Dermis microvascular lymphatic vessel endothelial cell (primary cell): ENCODE measurements at regions not wholly inside any gene's neighbourhood (a gene's known extent, or its start where the extent isn't known, plus 50 kb on each side); places are given as distances from the start of the nearest gene placed in this dataset.
A peak's percentile ranks its signal among the peaks of the same experiment; 100 is the strongest.

Source experiments
- DNase-seq, 2 donors: peaks; one replicate each; pipeline versions ENCODE4 v3.0.0 to v3.0.0-alpha.2; 2010; ENCODE audit warnings: low read depth in 2 of 2

DNA sequence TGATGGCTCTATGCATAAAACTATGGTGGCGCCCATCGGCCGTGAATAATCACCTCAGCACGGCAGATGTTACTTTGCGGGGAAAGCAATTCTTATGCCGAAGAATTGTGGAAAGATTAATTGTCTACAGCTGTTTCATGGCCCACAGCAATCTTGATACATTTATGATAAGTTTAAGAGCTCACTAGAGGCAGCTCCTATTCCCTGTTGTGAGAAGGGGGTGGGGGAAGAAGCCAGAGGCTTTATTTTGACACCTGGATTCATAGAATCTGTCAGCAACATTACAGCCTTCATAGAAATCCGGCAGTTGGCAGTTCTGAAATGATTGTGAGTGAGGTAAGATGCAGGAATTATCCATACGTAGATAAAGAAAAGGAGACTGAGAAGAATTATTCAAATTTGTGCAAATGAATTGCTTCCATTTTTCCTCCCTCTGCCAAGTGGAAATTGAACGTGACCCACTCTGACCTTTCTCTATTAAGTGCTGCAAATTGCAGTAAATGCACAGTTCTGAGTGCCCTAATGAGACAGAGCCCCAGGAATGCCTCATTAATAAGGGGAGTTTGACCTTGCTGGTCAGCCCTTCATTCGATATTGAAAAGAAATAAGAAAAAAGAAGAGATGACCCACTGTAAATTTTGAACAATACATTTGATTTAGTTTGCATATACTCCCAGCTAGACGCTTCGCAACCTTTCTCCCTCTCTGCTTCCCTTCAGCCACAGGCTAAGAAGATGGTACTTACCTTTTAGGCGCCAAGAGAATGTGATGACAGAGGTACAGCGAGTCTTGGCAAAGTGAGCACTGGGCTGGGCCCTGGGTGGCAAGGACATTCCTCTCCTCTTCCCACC is 188.8 kb downstream of the GPAT3 start:
- no peak for DNase-seq

DNA sequence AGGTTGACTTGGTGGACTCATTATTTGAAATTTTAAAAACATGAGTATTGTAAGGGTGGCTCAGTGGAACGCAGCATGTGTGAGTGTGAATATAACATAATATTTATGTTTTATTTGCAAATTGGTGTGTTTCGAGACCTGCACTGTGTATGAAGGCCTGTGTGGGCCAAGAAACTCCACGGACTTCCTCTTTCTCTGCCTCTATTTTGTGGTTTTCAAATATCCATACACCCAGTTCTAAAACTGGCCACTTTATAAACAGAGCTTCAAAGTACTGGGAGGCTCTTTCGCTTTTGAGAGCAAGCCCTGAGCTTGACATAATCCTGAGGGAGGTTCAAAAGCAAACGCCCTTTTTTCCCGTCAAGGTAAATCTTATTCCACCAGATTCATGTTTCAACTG is 187.7 kb downstream of the GPAT3 start:
- DNase-seq = no peak

DNA sequence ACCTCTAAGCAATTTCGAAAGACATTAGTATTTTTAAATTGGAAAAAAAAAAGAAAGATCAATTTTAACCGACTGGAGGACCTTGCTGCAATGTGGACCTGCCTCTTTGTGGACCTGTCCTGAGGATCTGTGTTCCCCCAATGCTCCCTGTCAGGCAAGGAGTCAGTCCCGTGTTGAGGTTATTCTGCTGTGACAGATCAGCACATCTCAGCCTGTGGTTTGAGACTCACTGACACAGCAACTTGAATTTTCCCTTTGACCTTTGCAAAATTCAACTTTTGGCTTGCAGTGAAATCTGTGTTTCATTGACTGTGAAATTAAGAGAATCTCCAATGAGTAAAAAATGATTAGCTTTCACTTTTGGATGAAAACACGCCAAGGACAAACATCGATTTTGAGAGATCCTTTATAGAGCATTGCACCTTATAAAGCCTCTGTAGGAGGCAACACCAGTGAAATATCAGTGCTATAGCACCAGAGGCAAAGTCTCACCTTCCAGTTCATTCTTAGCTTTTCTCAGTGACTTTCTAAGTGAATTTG is 186.9 kb downstream of the GPAT3 start:
- no peak for DNase-seq

DNA sequence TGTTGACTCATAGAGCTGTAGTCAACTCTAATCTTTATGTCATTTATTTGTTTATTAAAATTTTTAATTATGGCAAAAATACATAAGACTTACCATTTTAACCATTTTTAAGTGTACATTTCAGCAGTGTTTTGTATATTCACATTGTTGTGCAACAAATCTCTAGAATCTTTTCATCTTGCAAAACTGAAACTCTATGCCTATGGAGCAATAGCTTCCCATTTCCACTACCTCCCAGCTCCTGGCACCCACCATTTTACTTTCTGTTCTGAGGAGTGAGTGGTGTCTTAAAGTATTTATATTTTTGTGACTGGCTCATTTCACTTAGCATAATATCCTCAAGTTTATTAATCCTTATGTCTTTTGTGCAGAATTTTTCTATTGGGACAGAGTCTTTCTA is 181.0 kb downstream of the GPAT3 start:
- DNase-seq = no peak

DNA sequence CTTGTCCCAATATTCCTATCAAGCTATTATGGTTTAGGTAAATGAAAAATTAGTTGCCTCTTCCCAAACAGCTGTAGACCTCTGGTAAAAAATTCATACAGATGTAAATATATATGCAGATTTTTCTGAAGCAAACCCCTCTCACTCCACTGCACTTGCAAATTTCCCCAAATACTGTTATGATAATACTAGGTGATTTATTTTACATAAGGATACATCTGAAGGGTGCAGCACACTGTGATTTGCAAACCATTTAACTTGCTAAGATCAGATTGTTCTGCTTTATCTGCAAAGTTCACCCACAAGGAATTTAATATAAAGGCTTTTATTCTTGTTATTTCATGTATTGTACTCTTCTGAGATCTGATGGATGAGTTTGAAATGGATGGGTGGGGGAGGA is 177.0 kb downstream of the GPAT3 start:
- no peak for DNase-seq

DNA sequence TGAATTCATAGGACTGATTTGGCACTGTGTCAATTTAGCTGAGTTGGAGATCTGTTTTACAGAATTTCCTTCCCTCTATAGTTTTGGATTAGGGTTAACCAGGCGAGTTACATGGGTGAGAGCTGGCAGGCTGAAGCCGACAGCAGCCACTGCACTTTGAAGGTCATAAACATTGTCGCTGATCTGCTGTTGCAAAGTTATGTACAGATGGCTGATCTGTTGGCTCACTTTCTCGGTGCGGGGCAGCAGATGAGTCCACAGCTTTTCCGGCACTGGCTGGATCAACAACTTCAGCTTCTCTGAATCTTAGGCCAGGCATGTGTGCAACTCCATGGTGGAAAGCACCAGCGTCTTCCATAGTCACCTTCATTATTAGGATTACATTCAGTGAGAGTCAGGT is 173.7 kb downstream of the GPAT3 start:
- no peak for DNase-seq

DNA sequence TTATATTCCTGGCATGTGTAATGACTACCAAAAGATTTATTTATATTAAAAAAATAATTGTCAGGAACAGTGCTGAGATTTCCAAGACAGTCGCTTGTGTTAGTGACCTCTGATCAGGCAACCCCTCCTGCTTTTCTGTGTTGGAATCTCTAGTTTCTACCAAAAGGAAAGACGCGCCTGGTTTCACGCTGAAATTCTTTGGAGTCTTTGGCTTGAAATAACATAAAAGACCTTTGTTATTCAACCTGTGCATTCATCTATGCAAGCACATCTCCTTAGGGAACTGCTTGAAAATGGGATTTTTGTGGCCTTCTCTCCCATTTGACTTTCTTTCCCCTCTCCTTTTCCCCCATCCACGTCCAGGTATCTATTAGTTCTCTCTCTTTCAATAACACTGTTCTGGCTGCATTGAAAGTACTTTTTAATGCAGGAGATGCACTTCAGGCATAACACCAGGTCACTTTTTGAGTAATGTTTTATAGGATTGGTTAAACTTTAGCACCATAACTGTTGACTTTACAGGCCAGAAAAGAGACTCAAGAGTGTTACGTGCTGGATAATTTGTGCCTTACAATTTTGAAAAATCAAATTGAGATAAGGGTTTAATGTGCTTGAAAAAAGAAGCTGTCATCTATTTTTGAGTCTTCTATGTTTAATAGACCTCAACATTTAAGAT is 172.7 kb downstream of the GPAT3 start:
- DNase-seq = no peak

DNA sequence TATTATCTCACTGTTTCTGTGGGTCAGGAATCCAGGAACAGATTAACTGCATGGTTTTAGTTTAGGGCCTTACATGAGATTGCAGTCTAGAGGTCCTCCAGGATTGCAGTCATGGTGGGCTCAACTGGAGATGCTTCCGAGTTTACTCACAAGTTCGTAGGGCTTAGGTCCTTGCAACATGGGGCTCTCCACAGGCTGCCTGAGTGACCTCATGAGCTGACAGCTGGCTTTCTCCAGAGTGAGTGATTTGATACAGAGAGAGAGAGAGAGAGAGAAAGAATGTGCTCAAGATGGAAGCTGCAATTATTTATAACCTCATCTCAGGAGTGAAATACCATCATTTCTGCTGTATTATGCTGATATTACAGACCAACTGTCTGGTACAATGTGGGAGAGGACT is 168.9 kb downstream of the GPAT3 start:
- no peak for DNase-seq

DNA sequence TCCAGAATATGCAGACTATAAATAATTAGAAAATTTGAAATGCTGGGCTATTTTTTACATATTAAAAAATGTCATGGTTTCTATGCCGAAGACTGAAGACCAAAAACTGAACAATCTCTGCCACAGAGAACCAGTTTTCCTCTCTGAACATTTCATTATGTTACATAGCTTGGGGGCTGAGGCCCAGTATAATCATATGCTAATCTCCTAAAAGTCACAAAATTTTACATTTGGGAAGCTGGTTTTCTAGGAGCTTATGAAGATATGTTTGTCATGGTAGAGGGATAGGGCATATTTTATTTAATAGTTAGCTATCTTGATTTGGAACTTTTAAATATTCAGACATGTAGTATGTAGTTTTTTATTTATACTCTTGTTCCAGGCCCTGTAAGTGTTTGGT is 167.8 kb downstream of the GPAT3 start:
- DNase-seq = no peak

DNA sequence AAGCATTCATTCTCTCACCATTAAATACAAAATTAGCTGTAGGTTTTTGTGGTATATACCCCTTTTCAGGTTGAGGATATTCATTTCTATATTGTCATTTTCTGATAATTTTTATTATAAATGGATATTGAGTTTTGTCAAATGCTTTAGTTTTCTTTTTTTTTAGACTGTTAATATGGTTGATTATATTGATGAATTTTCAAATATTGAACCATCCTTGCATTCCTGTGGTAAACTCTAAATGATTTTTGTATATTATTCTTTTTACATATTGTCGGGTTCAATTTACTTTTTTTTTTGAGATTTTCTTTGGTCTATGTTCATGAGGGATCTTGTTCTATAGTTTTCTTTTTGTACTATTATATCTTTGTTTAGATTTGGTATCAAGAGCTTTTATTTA is 165.1 kb downstream of the GPAT3 start:
- DNase-seq = no peak

DNA sequence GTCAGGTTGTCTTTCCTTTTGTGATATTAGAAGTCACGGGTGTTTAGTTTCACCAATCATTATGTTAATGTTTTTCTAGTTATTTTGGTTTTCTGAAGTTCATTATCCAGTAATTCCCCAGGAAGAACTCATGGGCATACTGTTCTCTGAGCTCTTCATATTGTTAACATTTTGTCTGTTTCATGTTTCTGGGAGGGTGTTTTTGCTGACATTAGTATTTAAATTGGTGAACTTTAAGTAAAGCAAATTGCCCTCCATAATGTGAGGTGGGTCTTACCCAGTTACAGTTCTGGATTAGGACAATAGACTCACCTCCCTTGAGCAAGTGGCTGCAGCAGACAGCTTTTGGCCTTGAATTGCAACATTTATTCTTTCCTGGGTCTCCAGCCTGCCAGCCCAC is 163.4 kb downstream of the GPAT3 start:
- DNase-seq = no peak

DNA sequence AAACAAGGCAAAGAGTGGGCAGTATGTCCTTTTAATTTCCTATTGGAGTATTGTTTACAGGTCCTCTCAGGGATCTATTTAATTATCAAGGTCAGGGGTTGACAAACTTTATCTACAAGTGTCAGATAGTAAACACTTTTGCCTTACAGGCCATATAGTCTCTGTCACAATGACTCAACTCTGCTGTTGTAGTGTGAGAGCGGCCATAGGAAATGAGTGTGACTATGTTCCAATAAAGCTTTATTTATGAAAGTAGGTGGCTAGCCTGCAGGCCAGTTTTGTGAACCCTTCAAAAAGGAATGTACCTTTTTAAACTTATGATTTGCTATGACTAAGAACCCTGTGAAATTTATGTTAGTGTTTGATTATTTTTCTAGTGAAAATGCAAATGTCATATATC is 156.1 kb downstream of the GPAT3 start:
- DNase-seq = no peak

DNA sequence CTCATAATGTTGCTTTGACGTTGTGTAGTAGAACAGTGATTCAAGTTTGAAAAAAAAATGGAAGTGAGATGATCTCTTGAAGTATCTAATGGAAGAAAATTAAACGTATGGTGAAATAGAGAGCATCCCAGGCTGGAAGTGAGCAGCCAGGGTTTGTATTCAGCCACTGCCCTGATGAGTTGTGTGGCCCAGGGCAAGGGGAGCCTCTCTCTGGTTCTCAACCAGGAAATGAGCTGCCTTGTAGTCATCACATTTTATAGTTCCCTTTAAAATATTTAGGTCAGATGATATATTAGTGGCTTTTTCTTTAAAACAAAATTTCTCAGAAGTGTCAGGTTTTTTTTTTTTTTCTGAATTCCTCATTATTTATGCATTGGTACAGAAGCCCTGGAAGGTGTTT is 150.3 kb downstream of the GPAT3 start:
- DNase-seq = no peak

DNA sequence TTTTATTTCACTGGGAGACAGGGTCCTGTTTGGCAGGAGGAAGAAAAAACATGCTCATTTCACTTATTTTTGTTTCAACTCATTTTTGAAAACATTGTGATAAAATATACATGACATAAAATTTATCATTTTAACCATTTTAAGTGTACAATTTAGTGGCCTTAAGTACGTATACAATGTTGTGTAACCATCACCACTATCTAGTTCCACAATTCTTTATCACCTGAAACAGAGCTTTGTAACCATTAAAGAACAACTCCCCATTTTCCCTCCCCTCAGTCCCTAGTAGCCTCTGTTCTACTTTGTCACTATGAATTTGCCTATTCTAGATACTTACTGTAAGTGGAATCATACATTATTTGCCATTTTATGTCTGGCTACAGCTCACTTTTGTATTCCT is 143.8 kb downstream of the GPAT3 start:
- DNase-seq = no peak

DNA sequence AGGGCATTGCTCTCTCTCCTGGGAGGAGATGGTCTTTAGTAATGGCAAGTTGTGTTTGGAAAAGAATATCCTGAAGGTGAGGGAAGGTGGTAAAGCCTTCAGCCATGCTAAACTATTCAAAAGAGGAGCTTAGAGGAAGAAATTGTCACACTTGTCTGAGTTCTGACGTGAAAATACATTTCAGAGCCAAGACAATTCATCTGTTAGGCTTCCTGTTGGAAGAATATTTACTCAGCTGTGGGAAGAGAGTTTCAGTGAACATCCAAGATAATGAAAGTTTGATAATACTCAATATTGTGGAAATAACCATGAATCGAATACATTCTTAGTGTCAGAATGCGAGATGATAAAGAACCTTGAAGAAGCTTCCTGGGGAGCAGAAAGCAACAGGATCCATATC is 143.3 kb downstream of the GPAT3 start:
- DNase-seq = no peak

DNA sequence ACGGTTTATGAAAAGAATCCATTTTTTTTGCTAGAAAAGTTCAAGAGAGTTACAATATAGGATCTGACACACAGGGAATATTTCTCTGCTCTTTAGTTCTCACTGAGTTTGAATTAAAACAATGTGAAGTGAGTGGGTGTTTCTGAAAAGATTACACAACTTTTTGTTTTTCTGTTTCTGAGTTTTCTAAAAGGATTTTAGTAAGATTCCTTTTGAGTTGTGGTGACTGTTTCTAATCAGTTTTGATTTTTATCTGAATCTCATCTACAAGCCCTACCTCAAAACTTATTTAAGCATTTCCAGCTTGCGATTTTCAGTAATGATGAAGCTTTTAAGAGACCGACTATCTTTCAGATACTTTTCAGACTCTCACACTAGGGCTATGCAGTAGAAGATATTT is 141.7 kb downstream of the GPAT3 start:
- DNase-seq = no peak

DNA sequence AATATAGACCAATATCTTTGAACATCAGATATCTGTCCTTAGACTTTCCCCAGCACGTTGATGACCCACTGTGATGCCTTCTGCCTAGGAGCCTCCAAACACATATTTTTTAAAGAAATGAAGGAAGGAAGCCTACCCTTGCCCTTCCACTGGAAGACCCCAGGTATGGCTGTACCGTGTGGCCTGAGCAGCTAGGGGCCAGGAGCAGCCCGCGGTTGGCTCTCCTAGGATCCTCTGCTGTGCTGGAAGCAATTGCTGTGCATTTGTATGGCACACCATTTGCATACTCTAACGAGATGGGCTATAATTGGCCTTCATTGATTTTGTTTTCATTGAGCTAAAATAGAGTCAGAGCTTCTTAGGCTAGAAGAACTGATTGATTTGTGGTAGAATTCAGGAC is 128.8 kb downstream of the GPAT3 start:
- no peak for DNase-seq

DNA sequence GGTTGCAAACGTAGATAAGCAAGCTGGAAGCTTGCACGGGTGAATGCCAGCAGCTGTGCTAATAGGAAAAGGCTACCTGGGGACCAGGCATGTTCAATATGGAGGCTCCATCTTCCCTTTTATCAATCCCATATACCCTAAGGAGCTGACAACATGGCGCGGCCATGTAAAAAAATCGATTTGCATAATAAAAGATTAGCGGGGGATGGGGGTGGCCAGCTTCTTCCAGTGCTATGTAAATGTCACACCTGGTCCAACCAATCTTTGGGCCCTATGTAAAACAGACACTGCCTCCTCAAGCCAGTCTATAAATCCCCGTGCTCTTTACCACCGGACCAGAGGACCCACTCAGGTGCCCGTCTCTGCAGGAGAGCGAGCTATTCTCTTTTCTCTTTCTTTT is 128.2 kb downstream of the GPAT3 start:
- DNase-seq = no peak

DNA sequence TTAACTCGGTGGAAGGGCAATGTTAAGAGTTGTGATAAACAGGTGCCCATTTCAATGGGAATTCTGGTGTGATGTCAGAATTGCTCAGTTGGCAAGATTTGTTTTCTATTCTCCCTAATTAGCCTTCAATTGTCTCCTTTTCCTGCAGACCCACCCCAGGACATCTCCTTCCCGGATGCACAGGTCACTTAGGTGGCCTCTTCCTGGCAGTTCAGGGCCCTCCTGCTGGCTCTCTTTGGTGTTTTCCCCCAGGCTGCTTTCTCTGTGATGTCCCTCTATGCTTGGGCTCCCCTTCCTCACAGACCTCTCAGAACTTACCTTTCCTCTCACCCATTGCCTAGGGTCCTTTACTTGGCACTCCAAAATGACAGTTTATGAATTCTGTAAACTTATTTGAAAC is 126.3 kb downstream of the GPAT3 start:
- DNase-seq = no peak

DNA sequence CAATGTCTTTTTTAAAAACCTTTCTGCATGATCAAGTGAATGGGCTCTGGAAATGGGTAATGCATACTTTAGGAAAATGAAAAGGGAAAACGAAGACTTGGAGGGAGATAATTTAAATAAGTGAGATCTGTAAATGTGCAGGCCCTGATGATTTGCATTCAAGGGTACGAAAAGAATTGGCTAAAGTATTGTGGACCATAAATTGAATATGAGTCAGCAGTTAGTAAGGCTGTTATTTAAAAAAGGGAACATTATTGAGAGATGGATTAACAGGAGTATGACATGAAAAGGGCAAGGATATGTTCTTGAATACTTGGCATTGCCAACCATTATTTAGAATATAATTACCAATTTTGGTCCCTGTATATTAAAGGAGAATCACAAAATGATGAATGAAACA is 125.5 kb downstream of the GPAT3 start:
- no peak for DNase-seq

DNA sequence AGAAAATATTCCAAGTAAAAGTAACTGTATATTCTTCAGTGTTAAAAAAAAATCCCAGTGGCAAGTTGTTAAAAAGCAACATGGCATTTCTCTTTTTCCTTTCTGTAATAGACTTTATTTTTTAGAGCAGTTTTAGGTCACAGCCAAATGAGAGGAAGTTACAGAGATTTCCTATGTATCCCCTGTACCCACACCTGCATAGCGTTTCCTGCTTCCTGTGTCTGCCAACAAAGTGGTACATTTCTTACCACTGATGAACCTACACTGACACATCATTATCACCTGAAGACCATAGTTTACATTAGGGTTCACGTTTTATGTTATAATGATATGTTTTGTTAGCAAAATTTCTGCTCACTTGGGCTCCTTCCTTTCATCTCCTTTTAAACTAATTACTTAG is 124.7 kb downstream of the GPAT3 start:
- no peak for DNase-seq

DNA sequence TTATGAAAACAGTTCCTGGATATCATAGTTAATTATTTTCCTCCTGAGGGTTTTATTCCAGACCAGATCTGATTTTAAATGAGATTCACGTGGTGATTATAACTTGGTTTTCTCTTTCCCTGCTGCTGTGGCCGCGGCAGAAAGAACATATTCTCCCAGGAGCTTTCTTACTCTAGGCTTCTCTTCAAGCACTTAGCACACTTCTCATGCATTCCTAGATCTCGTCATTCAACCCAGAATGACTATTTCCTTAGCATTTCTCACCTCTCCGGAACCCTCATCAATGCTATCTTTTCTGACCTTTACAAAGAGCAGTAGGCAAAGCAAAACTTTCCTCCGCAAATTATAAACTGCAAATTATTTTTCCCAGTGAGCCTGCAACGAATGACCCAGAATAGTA is 122.9 kb downstream of the GPAT3 start:
- no peak for DNase-seq

DNA sequence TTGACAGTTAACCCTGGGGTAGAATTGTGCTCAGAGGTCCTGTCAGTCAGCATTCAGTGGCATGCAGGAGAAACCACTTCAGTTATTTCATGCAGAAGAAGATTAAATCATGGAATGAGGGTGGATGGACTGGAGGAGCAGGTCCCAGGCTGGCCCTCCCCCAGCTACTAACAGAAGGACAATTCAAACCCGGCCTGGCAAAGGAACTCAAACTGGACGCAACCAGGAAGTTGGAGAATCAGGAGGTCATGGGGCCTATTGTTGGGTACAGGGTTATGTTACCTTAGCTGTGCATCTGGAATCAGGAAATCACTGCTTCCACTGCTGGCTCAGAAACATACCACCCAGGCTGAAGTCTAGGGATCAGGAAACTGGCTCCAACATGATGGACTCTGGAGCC is 121.4 kb downstream of the GPAT3 start:
- DNase-seq = peak in 1 of 2 donors; percentile 24
